Right lobe of liver (tissue), 4 donors: ENCODE measurements at regions not wholly inside any gene's neighbourhood (a gene's known extent, or its start where the extent isn't known, plus 50 kb on each side); places are given as distances from the start of the nearest gene placed in this dataset.

Source experiments
- CTCF ChIP-seq, 4 donors: fragments of 200-600 bp in 3 of 4; fragments of 450-650 bp in 1 of 4; IDR thresholded peaks; one replicate each; pipeline versions ENCODE4 v1.5.1 to v1.8.0; 2016 to 2022; ENCODE audit warnings: antibody characterized with exemption in 4 of 4, mild to moderate bottlenecking in 2 of 4
- POLR2A ChIP-seq: fragments of 450-650 bp; IDR thresholded peaks from one replicate; pipeline ENCODE4 v1.6.1; 2017; ENCODE audit warnings: antibody characterized with exemption, mild to moderate bottlenecking
- donor health status: DM: no; HTN: no; CAD: no.
- donor health status: DM: no; HTN: no; CAD: no.
- donor health status: DM: no; HTN: yes; CAD: no.

- no peak for TF ChIP-seq CTCF (IDR thresholded peaks at IDR 0.05)
- TF ChIP-seq POLR2A, result no peak
Observed at GRCh38 chr2:9135822-9136558, 70.6 kb upstream of the ASAP2 start.
